ENCODE measurements at regions not wholly inside any gene's neighbourhood (a gene's known extent, or its start where the extent isn't known, plus 50 kb on each side); places are given as distances from the start of the nearest gene placed in this dataset.
A peak's percentile ranks its signal among the peaks of the same experiment; 100 is the strongest.

- Mint-ChIP-seq H3K9me3 (no peaks in the 10 kb centered on the region), H3K4me1 (peaks cover 4% of the 10 kb centered on the region in 2 donors), H3K27me3 (peaks cover 61 to 72% of the 10 kb centered on the region in 2 donors), H3K36me3 (no peaks in the 10 kb centered on the region), H3K4me3 (no peak overlapping the region), H3K27ac (no peak overlapping the region)
- DNase-seq, result no peak
- no peak for ATAC-seq (replicated peaks)
Measured at GRCh38 chr2:54403512-54404238, 52.5 kb upstream of the SPTBN1 start.

GRCh38 chr2:54404270-54404669 lies 51.9 kb upstream of the SPTBN1 start:
- Mint-ChIP-seq H3K4me1 (peaks cover 4% of the 10 kb centered on the region in 2 donors), H3K4me3 (no peak overlapping the region), H3K27me3 (peaks cover 62 to 76% of the 10 kb centered on the region in 2 donors), H3K27ac (no peak overlapping the region), H3K9me3 (no peaks in the 10 kb centered on the region), H3K36me3 (no peaks in the 10 kb centered on the region)
- DNase-seq (no peak), ATAC-seq (replicated peaks) (peak; percentile 31 to 33)

GRCh38 chr2:54406031-54406430 lies 50.1 kb upstream of the SPTBN1 start:
- H3K9me3 Mint-ChIP-seq, result no peaks in the 10 kb centered on the region
- peaks cover 4% of the 10 kb centered on the region in 2 donors for H3K4me1 Mint-ChIP-seq
- H3K4me3 Mint-ChIP-seq, result no peak overlapping the region
- no peak for DNase-seq
- H3K27me3 Mint-ChIP-seq, result peaks cover 57 to 73% of the 10 kb centered on the region in 2 donors
- H3K36me3 Mint-ChIP-seq, result no peaks in the 10 kb centered on the region
- ATAC-seq (replicated peaks), result no peak
- H3K27ac Mint-ChIP-seq, result no peak overlapping the region

All from stimulated activated naive B cell treated with anti-CD40 and anti-IgM and Interleukin-4, amounts not matched to agents 10 μg/mL and 1 μg/mL and 100 μg/mL, for 72 hours (primary cell).